H1 (cell line): ENCODE measurements at regions not wholly inside any gene's neighbourhood (a gene's known extent, or its start where the extent isn't known, plus 50 kb on each side); places are given as distances from the start of the nearest gene placed in this dataset.

Source experiments
- BCL11A ChIP-seq, 2 experiments: IDR thresholded peaks; one replicate each; pipeline ENCODE4 v1.6.1; 2011; ENCODE audit warnings: low read depth in 2 of 2, low read length in 2 of 2, mild to moderate bottlenecking in 2 of 2
- MAFK ChIP-seq: IDR thresholded peaks from 2 replicates; pipeline ENCODE4 v1.6.1; 2012; ENCODE audit warnings: low read depth, mild to moderate bottlenecking, improper control_type of control experiment, low read length
- NRF1 ChIP-seq: IDR thresholded peaks from 2 replicates; pipeline ENCODE4 v1.6.1; 2011; ENCODE audit warnings: mild to moderate bottlenecking, low read depth, low read length, improper control_type of control experiment
- POLR2A ChIP-seq, 2 experiments: IDR thresholded peaks; 1 replicate in 1 of 2; 2 replicates in 1 of 2; pipeline ENCODE4 v1.6.1; 2011; ENCODE audit warnings: low read depth in 2 of 2, low read length in 2 of 2, mild to moderate bottlenecking in 2 of 2; ENCODE audit errors: control extremely low read depth in 1 of 2
- RBBP5 ChIP-seq: IDR thresholded peaks from 2 replicates; pipeline ENCODE4 v1.7.1; 2012; ENCODE audit warnings: low read depth, mild to moderate bottlenecking, inconsistent platforms, low read length, moderate library complexity, borderline replicate concordance
- TEAD4 ChIP-seq: IDR thresholded peaks from 2 replicates; pipeline ENCODE4 v1.6.1; 2012; ENCODE audit warnings: low read depth, low read length, inconsistent platforms, mixed read lengths
- ZNF274 ChIP-seq: IDR thresholded peaks from 2 replicates; pipeline ENCODE4 v1.7.0; 2012; ENCODE audit warnings: low read length, borderline replicate concordance; ENCODE audit errors: extremely low read depth
- TF ChIP-seq, protein P1 (sequence below), 3 experiments: IDR thresholded peaks; 1 replicate in 2 of 3; 2 replicates in 1 of 3; pipeline versions ENCODE4 v1.5.1 to v1.6.1; 2011; ENCODE audit warnings: low read length in 3 of 3, mild to moderate bottlenecking in 3 of 3, inconsistent platforms in 2 of 3, low read depth in 1 of 3, moderate library complexity in 1 of 3; ENCODE audit not compliant: insufficient read depth in 1 of 3; ENCODE audit errors: control extremely low read depth in 1 of 3

DNA sequence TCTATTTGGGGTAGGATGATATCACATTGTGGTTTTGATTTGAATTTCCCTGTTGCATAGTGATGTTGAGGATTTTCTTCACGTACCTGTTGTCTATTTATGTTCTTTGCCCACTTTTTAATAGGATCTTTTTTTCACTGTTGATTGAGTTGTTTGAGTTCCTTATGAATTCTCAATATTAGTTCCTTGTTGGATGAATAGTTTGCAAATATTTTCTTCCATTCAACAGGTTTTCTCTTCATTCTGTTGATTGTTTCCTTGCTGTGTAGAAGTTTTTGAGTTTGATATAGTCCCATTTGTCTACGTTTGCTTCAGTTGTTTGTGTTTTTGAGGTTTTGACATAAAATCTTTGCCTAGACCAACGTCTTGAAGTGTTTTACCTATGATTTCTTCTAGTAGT, 369.5 kb upstream of the CAMK1G start:
- TF ChIP-seq BCL11A (IDR thresholded peaks at IDR 0.05; ENCODE audit: low read depth in 2 of 2, low read length in 2 of 2): no peak
- no peak for TF ChIP-seq RBBP5
- TF ChIP-seq MAFK: no peak
- TF ChIP-seq POLR2A (IDR thresholded peaks at IDR 0.05; ENCODE audit: control extremely low read depth in 1 of 2, low read depth in 2 of 2, low read length in 2 of 2): no peak
- TF ChIP-seq, protein P1, sequence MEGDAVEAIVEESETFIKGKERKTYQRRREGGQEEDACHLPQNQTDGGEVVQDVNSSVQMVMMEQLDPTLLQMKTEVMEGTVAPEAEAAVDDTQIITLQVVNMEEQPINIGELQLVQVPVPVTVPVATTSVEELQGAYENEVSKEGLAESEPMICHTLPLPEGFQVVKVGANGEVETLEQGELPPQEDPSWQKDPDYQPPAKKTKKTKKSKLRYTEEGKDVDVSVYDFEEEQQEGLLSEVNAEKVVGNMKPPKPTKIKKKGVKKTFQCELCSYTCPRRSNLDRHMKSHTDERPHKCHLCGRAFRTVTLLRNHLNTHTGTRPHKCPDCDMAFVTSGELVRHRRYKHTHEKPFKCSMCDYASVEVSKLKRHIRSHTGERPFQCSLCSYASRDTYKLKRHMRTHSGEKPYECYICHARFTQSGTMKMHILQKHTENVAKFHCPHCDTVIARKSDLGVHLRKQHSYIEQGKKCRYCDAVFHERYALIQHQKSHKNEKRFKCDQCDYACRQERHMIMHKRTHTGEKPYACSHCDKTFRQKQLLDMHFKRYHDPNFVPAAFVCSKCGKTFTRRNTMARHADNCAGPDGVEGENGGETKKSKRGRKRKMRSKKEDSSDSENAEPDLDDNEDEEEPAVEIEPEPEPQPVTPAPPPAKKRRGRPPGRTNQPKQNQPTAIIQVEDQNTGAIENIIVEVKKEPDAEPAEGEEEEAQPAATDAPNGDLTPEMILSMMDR (IDR thresholded peaks at IDR 0.05; ENCODE audit: control extremely low read depth in 1 of 3, insufficient read depth in 1 of 3, low read depth in 1 of 3, low read length in 3 of 3): no peak
- TF ChIP-seq NRF1: no peak
- TF ChIP-seq ZNF274: no peak
- TF ChIP-seq TEAD4: no peak
